Stimulated activated CD4-positive, alpha-beta T cell treated with anti-CD3 and anti-CD28 coated beads, Interleukin-15, amount 100 ng/mL, for 48 hours (primary cell): ENCODE measurements at regions not wholly inside any gene's neighbourhood (a gene's known extent, or its start where the extent isn't known, plus 50 kb on each side); places are given as distances from the start of the nearest gene placed in this dataset.
"Not testable (repeated sequence)": the region's sequence is repeated elsewhere in the genome, so short reads cannot be mapped to it uniquely, and the experiment has no call there.

ENCODE experiments used
- DNase-seq, 2 donors: peaks; one replicate each; pipeline ENCODE4 v3.0.0-alpha.2; 2020; ENCODE audit warnings: low read depth in 2 of 2

GRCh38 chr11:82536706-82537105, 197.0 kb downstream of the FAM181B start:
- no peak for DNase-seq

GRCh38 chr11:82533628-82534327, 199.9 kb downstream of the FAM181B start:
- no peak for DNase-seq

GRCh38 chr11:82529936-82530335, 203.7 kb downstream of the FAM181B start:
- DNase-seq = no peak

GRCh38 chr11:82527081-82527584, 206.5 kb downstream of the FAM181B start:
- no peak for DNase-seq

- no peak for DNase-seq
Measured at GRCh38 chr11:82523141-82523540, 210.5 kb downstream of the FAM181B start.

GRCh38 chr11:82521427-82521826, 212.2 kb downstream of the FAM181B start:
- DNase-seq = no peak

- DNase-seq = no peak
Measured at GRCh38 chr11:82507288-82507687, 226.4 kb downstream of the FAM181B start.

GRCh38 chr11:82505379-82505778, 228.3 kb downstream of the FAM181B start:
- no peak for DNase-seq

- DNase-seq = not testable (repeated sequence)
Measured at GRCh38 chr11:82501174-82501573, 232.5 kb downstream of the FAM181B start.

GRCh38 chr11:82494988-82495432, 238.7 kb downstream of the FAM181B start:
- DNase-seq = no peak

GRCh38 chr11:82474876-82475275, 258.8 kb downstream of the FAM181B start:
- DNase-seq = no peak

- no peak for DNase-seq
Measured at GRCh38 chr11:82465481-82465880, 268.2 kb downstream of the FAM181B start.

- no peak for DNase-seq
Measured at GRCh38 chr11:82462608-82463242, 270.9 kb downstream of the FAM181B start.

GRCh38 chr11:82458761-82459160, 274.9 kb downstream of the FAM181B start:
- no peak for DNase-seq

- DNase-seq = no peak
Measured at GRCh38 chr11:82458147-82458546, 275.5 kb downstream of the FAM181B start.

GRCh38 chr11:82450996-82451395, 282.7 kb downstream of the FAM181B start:
- DNase-seq = no peak

- no peak for DNase-seq
Measured at GRCh38 chr11:82406611-82407010, 327.1 kb downstream of the FAM181B start.

GRCh38 chr11:82405421-82405820, 328.2 kb downstream of the FAM181B start:
- DNase-seq = no peak

GRCh38 chr11:82404981-82405380, 328.7 kb downstream of the FAM181B start:
- no peak for DNase-seq

GRCh38 chr11:82403640-82404305, 329.9 kb downstream of the FAM181B start:
- DNase-seq = no peak

- DNase-seq = no peak
Measured at GRCh38 chr11:82398300-82398815, 335.3 kb downstream of the FAM181B start.

- not testable (repeated sequence) for DNase-seq
Measured at GRCh38 chr11:82396639-82397038, 337.0 kb downstream of the FAM181B start.
